Body of pancreas (tissue), 4 donors: ENCODE measurements at regions not wholly inside any gene's neighbourhood (a gene's known extent, or its start where the extent isn't known, plus 50 kb on each side); places are given as distances from the start of the nearest gene placed in this dataset.

Experiments
- POLR2A ChIP-seq, 3 donors: fragments of 450-650 bp; IDR thresholded peaks; one replicate each; pipeline ENCODE4 v1.6.1; 2016; ENCODE audit warnings: antibody characterized with exemption in 3 of 3, mild to moderate bottlenecking in 2 of 3
- TF ChIP-seq, protein P1 (sequence below), 7 experiments: fragments of 450-650 bp in 4 of 7; fragments of 200-600 bp in 3 of 7; sonication (generic) in 3 of 7; IDR thresholded peaks; one replicate each; pipeline ENCODE4 v1.5.1; 2016 to 2019; ENCODE audit warnings: antibody characterized with exemption in 7 of 7

DNA sequence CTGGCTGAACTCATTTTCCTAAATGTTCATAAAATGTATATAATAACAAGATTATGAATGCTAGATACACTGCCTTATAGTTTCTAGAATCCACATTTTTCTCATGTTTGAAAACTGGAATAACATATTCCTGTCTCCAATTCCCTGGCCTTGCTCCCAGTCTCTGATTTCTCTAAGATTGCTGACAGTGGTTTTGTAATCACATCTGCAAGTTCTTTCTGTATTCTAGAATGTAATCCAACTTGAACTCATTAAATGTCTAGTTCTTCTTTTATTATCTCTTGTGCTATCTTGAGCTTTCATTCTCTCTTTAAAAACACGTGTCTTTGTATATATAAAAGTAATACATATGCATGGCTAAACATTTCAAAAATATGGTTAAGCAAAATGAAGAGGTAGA lies 215.2 kb upstream of the ADAMTS9 start:
- TF ChIP-seq, protein P1, sequence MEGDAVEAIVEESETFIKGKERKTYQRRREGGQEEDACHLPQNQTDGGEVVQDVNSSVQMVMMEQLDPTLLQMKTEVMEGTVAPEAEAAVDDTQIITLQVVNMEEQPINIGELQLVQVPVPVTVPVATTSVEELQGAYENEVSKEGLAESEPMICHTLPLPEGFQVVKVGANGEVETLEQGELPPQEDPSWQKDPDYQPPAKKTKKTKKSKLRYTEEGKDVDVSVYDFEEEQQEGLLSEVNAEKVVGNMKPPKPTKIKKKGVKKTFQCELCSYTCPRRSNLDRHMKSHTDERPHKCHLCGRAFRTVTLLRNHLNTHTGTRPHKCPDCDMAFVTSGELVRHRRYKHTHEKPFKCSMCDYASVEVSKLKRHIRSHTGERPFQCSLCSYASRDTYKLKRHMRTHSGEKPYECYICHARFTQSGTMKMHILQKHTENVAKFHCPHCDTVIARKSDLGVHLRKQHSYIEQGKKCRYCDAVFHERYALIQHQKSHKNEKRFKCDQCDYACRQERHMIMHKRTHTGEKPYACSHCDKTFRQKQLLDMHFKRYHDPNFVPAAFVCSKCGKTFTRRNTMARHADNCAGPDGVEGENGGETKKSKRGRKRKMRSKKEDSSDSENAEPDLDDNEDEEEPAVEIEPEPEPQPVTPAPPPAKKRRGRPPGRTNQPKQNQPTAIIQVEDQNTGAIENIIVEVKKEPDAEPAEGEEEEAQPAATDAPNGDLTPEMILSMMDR (IDR thresholded peaks at IDR 0.05) = no peak
- TF ChIP-seq POLR2A (IDR thresholded peaks at IDR 0.05) = no peak
